ENCODE measurements at regions not wholly inside any gene's neighbourhood (a gene's known extent, or its start where the extent isn't known, plus 50 kb on each side); places are given as distances from the start of the nearest gene placed in this dataset.

GRCh38 chr18:44392933-44393332, 287.8 kb upstream of the SETBP1 start:
- Mint-ChIP-seq H3K27me3 (no peaks in the 10 kb centered on the region), H3K9me3 (no peaks in the 10 kb centered on the region), H3K36me3 (no peaks in the 10 kb centered on the region), H3K4me1 (no peaks in the 10 kb centered on the region), H3K27ac (no peak overlapping the region), H3K4me3 (no peak overlapping the region)
- DNase-seq, result no peak

- no peak for DNase-seq
- Mint-ChIP-seq H3K4me1 (no peaks in the 10 kb centered on the region), H3K27me3 (no peaks in the 10 kb centered on the region), H3K4me3 (no peak overlapping the region), H3K27ac (no peak overlapping the region), H3K9me3 (no peaks in the 10 kb centered on the region), H3K36me3 (no peaks in the 10 kb centered on the region)
These were observed 287.3 kb upstream of the SETBP1 start for GRCh38 chr18:44393406-44393805.

- Mint-ChIP-seq H3K27ac (no peak overlapping the region), H3K36me3 (no peaks in the 10 kb centered on the region), H3K27me3 (peaks cover 4% of the 10 kb centered on the region), H3K9me3 (no peaks in the 10 kb centered on the region), H3K4me1 (no peaks in the 10 kb centered on the region), H3K4me3 (no peak overlapping the region)
- no peak for DNase-seq
These were observed 284.1 kb upstream of the SETBP1 start for GRCh38 chr18:44396550-44396949.

- H3K4me1 Mint-ChIP-seq, result no peaks in the 10 kb centered on the region
- no peak overlapping the region for H3K27ac Mint-ChIP-seq
- no peaks in the 10 kb centered on the region for H3K36me3 Mint-ChIP-seq
- H3K9me3 Mint-ChIP-seq, result peaks cover 2% of the 10 kb centered on the region
- no peak overlapping the region for H3K4me3 Mint-ChIP-seq
- DNase-seq, result no peak
- H3K27me3 Mint-ChIP-seq, result no peaks in the 10 kb centered on the region
These were observed 271.6 kb upstream of the SETBP1 start for GRCh38 chr18:44409071-44409470.

GRCh38 chr18:44409515-44409914, 271.2 kb upstream of the SETBP1 start:
- H3K9me3 Mint-ChIP-seq, result peaks cover 2% of the 10 kb centered on the region
- no peaks in the 10 kb centered on the region for H3K27me3 Mint-ChIP-seq
- H3K4me3 Mint-ChIP-seq, result no peak overlapping the region
- H3K4me1 Mint-ChIP-seq, result no peaks in the 10 kb centered on the region
- no peaks in the 10 kb centered on the region for H3K36me3 Mint-ChIP-seq
- no peak for DNase-seq
- no peak overlapping the region for H3K27ac Mint-ChIP-seq

- H3K4me3 Mint-ChIP-seq, result no peak overlapping the region
- DNase-seq, result no peak
- no peaks in the 10 kb centered on the region for H3K4me1 Mint-ChIP-seq
- H3K36me3 Mint-ChIP-seq, result no peaks in the 10 kb centered on the region
- H3K27ac Mint-ChIP-seq, result no peak overlapping the region
- peaks cover 2% of the 10 kb centered on the region for H3K9me3 Mint-ChIP-seq
- no peaks in the 10 kb centered on the region for H3K27me3 Mint-ChIP-seq
These were observed 269.9 kb upstream of the SETBP1 start for GRCh38 chr18:44410740-44411139.

GRCh38 chr18:44411262-44411905, 269.3 kb upstream of the SETBP1 start:
- H3K4me1 Mint-ChIP-seq, result no peaks in the 10 kb centered on the region
- H3K36me3 Mint-ChIP-seq, result no peaks in the 10 kb centered on the region
- DNase-seq, result no peak
- H3K4me3 Mint-ChIP-seq, result no peak overlapping the region
- H3K27me3 Mint-ChIP-seq, result no peaks in the 10 kb centered on the region
- H3K9me3 Mint-ChIP-seq, result peaks cover 2% of the 10 kb centered on the region
- H3K27ac Mint-ChIP-seq, result no peak overlapping the region

GRCh38 chr18:44411976-44412375, 268.7 kb upstream of the SETBP1 start:
- no peaks in the 10 kb centered on the region for H3K36me3 Mint-ChIP-seq
- no peak overlapping the region for H3K4me3 Mint-ChIP-seq
- no peak overlapping the region for H3K27ac Mint-ChIP-seq
- no peaks in the 10 kb centered on the region for H3K9me3 Mint-ChIP-seq
- H3K4me1 Mint-ChIP-seq, result no peaks in the 10 kb centered on the region
- H3K27me3 Mint-ChIP-seq, result no peaks in the 10 kb centered on the region
- DNase-seq, result no peak

- Mint-ChIP-seq H3K27me3 (no peaks in the 10 kb centered on the region), H3K36me3 (no peaks in the 10 kb centered on the region), H3K4me3 (no peak overlapping the region), H3K4me1 (no peaks in the 10 kb centered on the region), H3K9me3 (peaks cover 9% of the 10 kb centered on the region), H3K27ac (no peak overlapping the region)
- DNase-seq, result no peak
These were observed 256.7 kb upstream of the SETBP1 start for GRCh38 chr18:44423814-44424644.

GRCh38 chr18:44424645-44425035, 256.0 kb upstream of the SETBP1 start:
- no peaks in the 10 kb centered on the region for H3K4me1 Mint-ChIP-seq
- no peak overlapping the region for H3K4me3 Mint-ChIP-seq
- H3K9me3 Mint-ChIP-seq, result peaks cover 4% of the 10 kb centered on the region
- no peaks in the 10 kb centered on the region for H3K27me3 Mint-ChIP-seq
- no peak overlapping the region for H3K27ac Mint-ChIP-seq
- H3K36me3 Mint-ChIP-seq, result no peaks in the 10 kb centered on the region
- DNase-seq, result no peak

GRCh38 chr18:44425161-44425560, 255.5 kb upstream of the SETBP1 start:
- Mint-ChIP-seq H3K4me1 (no peaks in the 10 kb centered on the region), H3K9me3 (peaks cover 4% of the 10 kb centered on the region), H3K27ac (no peak overlapping the region), H3K4me3 (no peak overlapping the region), H3K27me3 (no peaks in the 10 kb centered on the region), H3K36me3 (no peaks in the 10 kb centered on the region)
- no peak for DNase-seq

GRCh38 chr18:44437603-44438002, 243.1 kb upstream of the SETBP1 start:
- Mint-ChIP-seq H3K9me3 (peaks cover 3% of the 10 kb centered on the region), H3K4me3 (no peak overlapping the region), H3K27ac (no peak overlapping the region), H3K36me3 (no peaks in the 10 kb centered on the region), H3K27me3 (no peaks in the 10 kb centered on the region), H3K4me1 (no peaks in the 10 kb centered on the region)
- DNase-seq, result no peak

GRCh38 chr18:44450226-44450625, 230.5 kb upstream of the SETBP1 start:
- Mint-ChIP-seq H3K4me3 (no peak overlapping the region), H3K27ac (no peak overlapping the region)

GRCh38 chr18:44452346-44452745, 228.3 kb upstream of the SETBP1 start:
- Mint-ChIP-seq H3K9me3 (peaks cover 1% of the 10 kb centered on the region), H3K27me3 (no peaks in the 10 kb centered on the region), H3K4me1 (no peaks in the 10 kb centered on the region), H3K4me3 (no peak overlapping the region), H3K27ac (no peak overlapping the region), H3K36me3 (no peaks in the 10 kb centered on the region)
- no peak for DNase-seq

More at GRCh38 chr18:44450226-44450625, 230.5 kb upstream of the SETBP1 start:
- Mint-ChIP-seq H3K4me1 (no peaks in the 10 kb centered on the region), H3K36me3 (no peaks in the 10 kb centered on the region), H3K27me3 (no peaks in the 10 kb centered on the region), H3K9me3 (peaks cover 1% of the 10 kb centered on the region)
- DNase-seq, result no peak

- no peak overlapping the region for H3K4me3 Mint-ChIP-seq
- H3K36me3 Mint-ChIP-seq, result no peaks in the 10 kb centered on the region
- DNase-seq, result no peak
- peaks cover 1% of the 10 kb centered on the region for H3K9me3 Mint-ChIP-seq
- no peaks in the 10 kb centered on the region for H3K27me3 Mint-ChIP-seq
- H3K4me1 Mint-ChIP-seq, result no peaks in the 10 kb centered on the region
- no peak overlapping the region for H3K27ac Mint-ChIP-seq
These were observed 227.2 kb upstream of the SETBP1 start for GRCh38 chr18:44453505-44453904.

- Mint-ChIP-seq H3K9me3 (no peaks in the 10 kb centered on the region), H3K4me1 (no peaks in the 10 kb centered on the region), H3K27me3 (no peaks in the 10 kb centered on the region), H3K27ac (no peak overlapping the region), H3K4me3 (no peak overlapping the region), H3K36me3 (no peaks in the 10 kb centered on the region)
- no peak for DNase-seq
These were observed 221.9 kb upstream of the SETBP1 start for GRCh38 chr18:44458777-44459176.
